ENCODE measurements at regions not wholly inside any gene's neighbourhood (a gene's known extent, or its start where the extent isn't known, plus 50 kb on each side); places are given as distances from the start of the nearest gene placed in this dataset.

GRCh38 chr5:167649471-167649870 is 642.0 kb upstream of the WWC1 start:
- no peak overlapping the region for H3K4me3 ChIP-seq (ENCODE audit: low read depth, low read length)
- no peaks in the 10 kb centered on the region for H3K36me3 ChIP-seq (ENCODE audit: control insufficient read depth in 1 of 2, insufficient read depth in 2 of 2, low read length in 2 of 2)
- H4K91ac ChIP-seq (ENCODE audit: low read depth, low read length) = no peak overlapping the region
- no peak overlapping the region for H3K4ac ChIP-seq (ENCODE audit: low read depth, low read length)
- H3K27ac ChIP-seq (ENCODE audit: low read depth, low read length) = no peak overlapping the region
- H3K79me1 ChIP-seq (ENCODE audit: low read length) = no peaks in the 10 kb centered on the region
- no peak overlapping the region for H2BK5ac ChIP-seq (ENCODE audit: low read depth, low read length, poor library complexity)
- no peak overlapping the region for H4K12ac ChIP-seq (ENCODE audit: low read depth, low read length)
- H2BK12ac ChIP-seq (ENCODE audit: low read length) = no peak overlapping the region
- H2BK120ac ChIP-seq (ENCODE audit: insufficient read depth, low read length, poor library complexity) = no peak overlapping the region
- no peaks in the 10 kb centered on the region for H3K27me3 ChIP-seq (ENCODE audit: insufficient read depth, low read length)
- H3K79me2 ChIP-seq (ENCODE audit: control insufficient read depth, insufficient read depth, low read length, poor library complexity) = no peaks in the 10 kb centered on the region
- H2AFZ ChIP-seq (ENCODE audit: insufficient read depth, low read length, poor library complexity) = no peak overlapping the region
- H3K4me2 ChIP-seq (ENCODE audit: low read length) = no peak overlapping the region
- no peak overlapping the region for H3K18ac ChIP-seq (ENCODE audit: low read length)
- no CpG with 5 or more reads among the region's 1 CpG for WGBS (ENCODE audit: extremely low coverage, insufficient coverage, insufficient read length)
- H3K23ac ChIP-seq (ENCODE audit: low read length) = no peak overlapping the region
- H2AK5ac ChIP-seq (ENCODE audit: low read length) = no peak overlapping the region
- H3K9ac ChIP-seq (ENCODE audit: low read length) = no peak overlapping the region
- H3K9me3 ChIP-seq (ENCODE audit: insufficient read depth, low read depth, low read length) = no peaks in the 10 kb centered on the region
- H3K14ac ChIP-seq (ENCODE audit: low read length) = no peak overlapping the region
- H3K4me1 ChIP-seq (ENCODE audit: control insufficient read depth in 1 of 2, insufficient read depth in 2 of 2, low read length in 2 of 2) = no peaks in the 10 kb centered on the region
- no peak overlapping the region for H4K8ac ChIP-seq (ENCODE audit: low read depth, low read length)
- no peak for DNase-seq

DNA sequence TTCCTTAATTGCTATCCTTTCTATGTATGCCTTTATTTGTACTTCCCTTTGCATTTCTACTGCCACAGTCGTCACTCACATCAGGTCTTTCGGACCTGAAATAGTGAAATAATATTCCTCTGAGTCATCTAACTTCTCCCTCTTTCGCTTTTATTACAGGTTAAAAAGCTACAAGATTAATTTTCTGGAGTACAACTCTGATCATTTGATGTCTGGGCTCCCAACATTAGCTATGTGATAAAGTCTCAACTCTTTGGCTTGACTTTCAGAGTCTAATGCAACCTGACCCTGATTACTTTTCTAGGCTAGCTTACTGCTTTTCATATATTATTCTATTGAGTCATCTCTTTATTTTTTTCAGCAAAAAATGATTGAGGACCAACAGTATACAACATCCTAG is 638.8 kb upstream of the WWC1 start:
- H2BK5ac ChIP-seq (ENCODE audit: low read depth, low read length, poor library complexity) = no peak overlapping the region

DNA sequence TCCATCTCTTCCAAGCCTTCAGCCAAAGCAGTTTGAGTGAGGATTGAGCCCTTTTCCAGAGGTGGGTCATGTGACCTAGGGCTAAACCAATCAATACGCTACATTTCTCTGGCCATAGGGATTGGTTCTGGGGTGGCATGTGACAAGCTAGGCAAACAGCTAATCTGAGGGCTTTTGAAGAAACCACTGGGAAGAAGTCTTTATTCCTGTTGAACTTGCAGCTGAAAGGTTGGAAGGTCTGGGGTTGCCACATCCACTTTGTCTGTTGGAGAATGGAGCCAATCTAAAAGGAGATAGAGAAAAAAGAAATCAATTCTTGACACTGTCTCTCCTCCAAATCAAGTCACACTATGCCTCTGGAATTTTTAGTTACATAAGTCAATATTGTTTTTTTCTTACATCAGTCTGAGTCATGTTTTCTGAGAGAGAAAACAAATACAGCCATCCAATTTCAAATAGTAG is 637.8 kb upstream of the WWC1 start:
- Histone ChIP-seq H3K36me3 (ENCODE audit: control insufficient read depth in 1 of 2, insufficient read depth in 2 of 2, low read length in 2 of 2) (no peaks in the 10 kb centered on the region), H3K9ac (ENCODE audit: low read length) (peak overlapping the region; percentile 22), H4K8ac (ENCODE audit: low read depth, low read length) (no peak overlapping the region), H3K27me3 (ENCODE audit: insufficient read depth, low read length) (no peaks in the 10 kb centered on the region), H3K4me2 (ENCODE audit: low read length) (no peak overlapping the region), H2BK5ac (ENCODE audit: low read depth, low read length, poor library complexity) (no peak overlapping the region), H3K4ac (ENCODE audit: low read depth, low read length) (no peak overlapping the region), H3K27ac (ENCODE audit: low read depth, low read length) (no peak overlapping the region), H3K4me3 (ENCODE audit: low read depth, low read length) (no peak overlapping the region), H4K12ac (ENCODE audit: low read depth, low read length) (no peak overlapping the region), H3K14ac (ENCODE audit: low read length) (no peak overlapping the region), H2BK120ac (ENCODE audit: insufficient read depth, low read length, poor library complexity) (no peak overlapping the region), H2AFZ (ENCODE audit: insufficient read depth, low read length, poor library complexity) (no peak overlapping the region), H4K91ac (ENCODE audit: low read depth, low read length) (no peak overlapping the region), H3K4me1 (ENCODE audit: control insufficient read depth in 1 of 2, insufficient read depth in 2 of 2, low read length in 2 of 2) (no peaks in the 10 kb centered on the region), H3K79me2 (ENCODE audit: control insufficient read depth, insufficient read depth, low read length, poor library complexity) (no peaks in the 10 kb centered on the region), H2BK12ac (ENCODE audit: low read length) (no peak overlapping the region), H3K23ac (ENCODE audit: low read length) (no peak overlapping the region), H3K18ac (ENCODE audit: low read length) (no peak overlapping the region), H2AK5ac (ENCODE audit: low read length) (no peak overlapping the region), H3K79me1 (ENCODE audit: low read length) (no peaks in the 10 kb centered on the region), H3K9me3 (ENCODE audit: insufficient read depth, low read depth, low read length) (no peaks in the 10 kb centered on the region)
- no CpG with 5 or more reads among the region's 1 CpG for WGBS (ENCODE audit: extremely low coverage, insufficient coverage, insufficient read length)
- no peak for DNase-seq

More for the DNA sequence above, 638.8 kb upstream of the WWC1 start:
- Histone ChIP-seq H3K18ac (ENCODE audit: low read length) (no peak overlapping the region), H3K79me1 (ENCODE audit: low read length) (no peaks in the 10 kb centered on the region), H3K4me2 (ENCODE audit: low read length) (no peak overlapping the region), H3K14ac (ENCODE audit: low read length) (no peak overlapping the region), H2AFZ (ENCODE audit: insufficient read depth, low read length, poor library complexity) (no peak overlapping the region), H4K8ac (ENCODE audit: low read depth, low read length) (no peak overlapping the region), H3K4me3 (ENCODE audit: low read depth, low read length) (no peak overlapping the region), H2AK5ac (ENCODE audit: low read length) (no peak overlapping the region), H3K27me3 (ENCODE audit: insufficient read depth, low read length) (no peaks in the 10 kb centered on the region), H3K23ac (ENCODE audit: low read length) (no peak overlapping the region), H4K91ac (ENCODE audit: low read depth, low read length) (no peak overlapping the region), H3K9me3 (ENCODE audit: insufficient read depth, low read depth, low read length) (no peaks in the 10 kb centered on the region), H3K4me1 (ENCODE audit: control insufficient read depth in 1 of 2, insufficient read depth in 2 of 2, low read length in 2 of 2) (no peaks in the 10 kb centered on the region), H2BK12ac (ENCODE audit: low read length) (no peak overlapping the region), H3K27ac (ENCODE audit: low read depth, low read length) (no peak overlapping the region), H4K12ac (ENCODE audit: low read depth, low read length) (no peak overlapping the region), H3K36me3 (ENCODE audit: control insufficient read depth in 1 of 2, insufficient read depth in 2 of 2, low read length in 2 of 2) (no peaks in the 10 kb centered on the region), H2BK120ac (ENCODE audit: insufficient read depth, low read length, poor library complexity) (no peak overlapping the region), H3K9ac (ENCODE audit: low read length) (no peak overlapping the region), H3K79me2 (ENCODE audit: control insufficient read depth, insufficient read depth, low read length, poor library complexity) (no peaks in the 10 kb centered on the region), H3K4ac (ENCODE audit: low read depth, low read length) (no peak overlapping the region)
- no peak for DNase-seq
- WGBS (ENCODE audit: extremely low coverage, insufficient coverage, insufficient read length) = no CpG with 5 or more reads among the region's 3 CpGs

DNA sequence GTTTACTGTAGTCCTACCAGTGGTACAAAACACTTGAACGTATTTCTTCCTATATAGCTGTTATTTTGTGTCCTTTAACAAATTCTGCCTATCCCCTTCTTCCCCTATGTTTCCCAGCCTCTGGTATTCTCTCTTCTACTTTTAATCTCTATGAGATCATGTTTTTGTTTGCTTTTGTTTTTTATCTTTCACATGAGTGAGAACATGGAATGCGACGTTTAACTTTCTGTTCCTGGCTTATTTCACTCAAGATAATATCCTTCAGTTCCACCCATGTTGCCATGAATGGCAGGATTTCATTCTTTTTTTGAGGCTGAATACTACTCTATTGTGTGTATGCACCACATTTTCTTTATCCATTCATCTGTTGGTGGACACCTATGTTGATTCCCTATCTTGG is 634.4 kb upstream of the WWC1 start:
- Histone ChIP-seq H3K4ac (ENCODE audit: low read depth, low read length) (no peak overlapping the region), H2BK5ac (ENCODE audit: low read depth, low read length, poor library complexity) (no peak overlapping the region), H3K27ac (ENCODE audit: low read depth, low read length) (no peak overlapping the region), H2AFZ (ENCODE audit: insufficient read depth, low read length, poor library complexity) (no peak overlapping the region), H3K9ac (ENCODE audit: low read length) (no peak overlapping the region), H3K79me1 (ENCODE audit: low read length) (no peaks in the 10 kb centered on the region), H3K4me1 (ENCODE audit: control insufficient read depth in 1 of 2, insufficient read depth in 2 of 2, low read length in 2 of 2) (no peaks in the 10 kb centered on the region), H4K8ac (ENCODE audit: low read depth, low read length) (no peak overlapping the region), H2BK120ac (ENCODE audit: insufficient read depth, low read length, poor library complexity) (no peak overlapping the region), H4K12ac (ENCODE audit: low read depth, low read length) (no peak overlapping the region), H3K23ac (ENCODE audit: low read length) (no peak overlapping the region), H3K79me2 (ENCODE audit: control insufficient read depth, insufficient read depth, low read length, poor library complexity) (no peaks in the 10 kb centered on the region), H2BK12ac (ENCODE audit: low read length) (no peak overlapping the region), H3K36me3 (ENCODE audit: control insufficient read depth in 1 of 2, insufficient read depth in 2 of 2, low read length in 2 of 2) (no peaks in the 10 kb centered on the region), H3K18ac (ENCODE audit: low read length) (no peak overlapping the region), H4K91ac (ENCODE audit: low read depth, low read length) (no peak overlapping the region), H3K4me3 (ENCODE audit: low read depth, low read length) (no peak overlapping the region), H3K9me3 (ENCODE audit: insufficient read depth, low read depth, low read length) (no peaks in the 10 kb centered on the region), H3K14ac (ENCODE audit: low read length) (no peak overlapping the region), H3K4me2 (ENCODE audit: low read length) (no peak overlapping the region), H3K27me3 (ENCODE audit: insufficient read depth, low read length) (no peaks in the 10 kb centered on the region), H2AK5ac (ENCODE audit: low read length) (no peak overlapping the region)
- WGBS (ENCODE audit: extremely low coverage, insufficient coverage, insufficient read length) = no CpG with 5 or more reads among the region's 3 CpGs
- DNase-seq = peak in 1 of 2 donors; percentile 21

Measured in trophoblast cell (in vitro differentiated cells and primary cell).